ENCODE measurements at regions not wholly inside any gene's neighbourhood (a gene's known extent, or its start where the extent isn't known, plus 50 kb on each side); places are given as distances from the start of the nearest gene placed in this dataset.

DNA sequence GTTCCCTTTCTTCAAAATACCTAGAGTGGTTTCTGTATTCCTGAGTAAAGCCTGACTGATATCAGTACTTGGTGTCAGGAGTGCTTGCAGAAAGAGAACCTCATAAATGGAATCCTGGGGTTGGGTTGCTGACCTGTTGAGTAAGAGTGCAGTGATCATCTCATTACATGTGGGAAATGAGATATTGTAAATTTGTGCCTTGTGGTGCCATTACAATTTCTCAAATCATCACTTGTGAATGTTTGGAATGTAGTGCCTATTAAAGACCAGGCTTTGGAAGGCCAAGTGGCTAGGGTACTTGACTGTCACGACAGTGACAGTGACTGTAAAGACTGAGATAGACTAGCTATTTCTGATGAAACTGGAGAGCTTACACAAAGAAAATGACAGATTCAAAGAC, 176.7 kb upstream of the CTTNBP2NL start:
- TF ChIP-seq USF1 (IDR thresholded peaks at IDR 0.05) (no peak), TAF1 (IDR thresholded peaks at IDR 0.05; ENCODE audit: low read depth) (no peak), ZBTB7A (IDR thresholded peaks at IDR 0.05; ENCODE audit: low read depth) (no peak), YY1 (IDR thresholded peaks at IDR 0.05; ENCODE audit: low read depth) (no peak), TCF12 (IDR thresholded peaks at IDR 0.05; ENCODE audit: low read depth) (no peak), CREB1 (IDR thresholded peaks at IDR 0.05; ENCODE audit: low read depth) (no peak), NFIC (IDR thresholded peaks at IDR 0.05) (no peak), REST (IDR thresholded peaks at IDR 0.05; ENCODE audit: low read depth) (no peak), EP300 (IDR thresholded peaks at IDR 0.05; ENCODE audit: borderline replicate concordance) (no peak), CEBPB (IDR thresholded peaks at IDR 0.05) (no peak), TEAD4 (IDR thresholded peaks at IDR 0.05) (no peak)

DNA sequence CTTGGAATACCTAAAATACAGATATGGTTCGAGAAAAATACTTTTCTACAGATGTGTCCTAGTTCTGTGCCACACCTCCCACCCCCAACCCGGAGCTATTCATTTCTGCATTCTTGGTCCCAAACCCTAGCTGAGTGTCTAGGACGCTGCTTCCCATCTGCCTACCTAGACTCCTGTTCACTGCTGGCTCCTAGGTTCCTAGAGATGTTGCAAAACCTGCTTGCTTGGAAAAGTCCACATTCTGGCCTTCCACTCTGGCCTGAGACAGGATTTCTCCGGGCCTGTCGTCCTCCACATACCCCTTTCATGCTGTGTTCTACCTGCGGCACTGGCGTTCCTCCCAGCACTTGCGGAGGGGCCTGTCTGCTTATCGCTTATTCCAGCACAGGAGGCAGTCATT, 165.8 kb upstream of the CTTNBP2NL start:
- TF ChIP-seq YY1 (IDR thresholded peaks at IDR 0.05; ENCODE audit: low read depth): no peak
- TF ChIP-seq EGR1 (IDR thresholded peaks at IDR 0.05): no peak
- TF ChIP-seq, protein P1, sequence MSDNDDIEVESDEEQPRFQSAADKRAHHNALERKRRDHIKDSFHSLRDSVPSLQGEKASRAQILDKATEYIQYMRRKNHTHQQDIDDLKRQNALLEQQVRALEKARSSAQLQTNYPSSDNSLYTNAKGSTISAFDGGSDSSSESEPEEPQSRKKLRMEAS (IDR thresholded peaks at IDR 0.05): no peak
- TF ChIP-seq CREB1 (IDR thresholded peaks at IDR 0.05; ENCODE audit: low read depth): no peak
- TF ChIP-seq NFIC (IDR thresholded peaks at IDR 0.05): no peak
- TF ChIP-seq EP300 (IDR thresholded peaks at IDR 0.05; ENCODE audit: borderline replicate concordance): no peak
- TF ChIP-seq RAD21 (IDR thresholded peaks at IDR 0.05; ENCODE audit: low read depth): no peak
- TF ChIP-seq ZBTB7A (IDR thresholded peaks at IDR 0.05; ENCODE audit: low read depth): no peak
- TF ChIP-seq TEAD4 (IDR thresholded peaks at IDR 0.05): no peak
- TF ChIP-seq CEBPB (IDR thresholded peaks at IDR 0.05): no peak
- no peak for TF ChIP-seq TAF1 (IDR thresholded peaks at IDR 0.05; ENCODE audit: low read depth)
- no peak for TF ChIP-seq USF1 (IDR thresholded peaks at IDR 0.05)
- no peak for TF ChIP-seq REST (IDR thresholded peaks at IDR 0.05; ENCODE audit: low read depth)
- no peak for TF ChIP-seq FOXM1 (IDR thresholded peaks at IDR 0.05; ENCODE audit: borderline replicate concordance, low read depth)
- TF ChIP-seq TCF12 (IDR thresholded peaks at IDR 0.05; ENCODE audit: low read depth): no peak

DNA sequence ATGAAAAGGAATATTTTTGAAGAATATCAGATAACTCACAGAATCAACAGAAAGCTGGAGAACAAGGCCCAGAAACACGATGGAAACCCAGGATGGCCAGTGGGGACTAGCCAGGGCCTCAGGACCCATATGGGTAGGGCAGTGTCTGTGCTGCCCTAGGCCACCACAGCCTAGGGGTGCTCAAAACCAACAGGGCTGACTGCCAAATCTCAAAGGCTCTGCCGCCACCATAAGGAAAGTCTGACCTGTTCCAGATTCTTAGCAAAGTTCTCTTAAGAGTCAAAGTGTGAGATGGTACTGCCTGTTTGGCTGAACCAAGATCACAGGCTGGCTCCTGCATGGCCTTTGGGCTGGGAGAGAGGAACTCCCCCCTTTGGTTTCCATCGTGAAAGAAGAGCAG, 164.7 kb upstream of the CTTNBP2NL start:
- TF ChIP-seq YY1 (IDR thresholded peaks at IDR 0.05; ENCODE audit: low read depth) (no peak), REST (IDR thresholded peaks at IDR 0.05; ENCODE audit: low read depth) (no peak), CREB1 (IDR thresholded peaks at IDR 0.05; ENCODE audit: low read depth) (no peak), RAD21 (IDR thresholded peaks at IDR 0.05; ENCODE audit: low read depth) (no peak), ZBTB7A (IDR thresholded peaks at IDR 0.05; ENCODE audit: low read depth) (no peak), EP300 (IDR thresholded peaks at IDR 0.05; ENCODE audit: borderline replicate concordance) (no peak), TAF1 (IDR thresholded peaks at IDR 0.05; ENCODE audit: low read depth) (no peak), NFIC (IDR thresholded peaks at IDR 0.05) (no peak)

DNA sequence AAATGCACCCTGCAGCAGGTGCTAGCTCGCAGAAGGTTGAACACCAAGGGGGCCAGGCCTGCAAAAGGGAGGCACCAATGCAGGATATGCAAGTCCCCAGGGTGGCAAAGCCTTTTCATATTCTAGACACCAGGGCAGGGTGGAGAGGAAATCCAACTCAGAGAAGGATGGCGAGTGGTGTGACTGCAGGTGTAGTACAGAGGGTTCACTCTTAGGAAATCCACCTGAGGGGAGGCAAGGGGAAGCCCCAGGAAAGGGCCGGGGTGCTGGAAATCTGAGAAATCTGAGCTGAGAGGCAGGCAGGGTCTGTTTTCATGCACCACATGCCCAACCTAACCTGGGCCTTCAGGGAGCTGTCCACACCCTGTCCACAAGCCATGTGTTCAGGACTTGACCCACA, 163.2 kb upstream of the CTTNBP2NL start:
- TF ChIP-seq REST (IDR thresholded peaks at IDR 0.05; ENCODE audit: low read depth) (peak; percentile 46), TEAD4 (IDR thresholded peaks at IDR 0.05) (no peak), ZBTB7A (IDR thresholded peaks at IDR 0.05; ENCODE audit: low read depth) (no peak)

Data from Ishikawa (cell line).